Lower leg skin (tissue), 4 donors: ENCODE measurements at regions not wholly inside any gene's neighbourhood (a gene's known extent, or its start where the extent isn't known, plus 50 kb on each side); places are given as distances from the start of the nearest gene placed in this dataset.

Source experiments
- DNase-seq, 2 donors: peaks; one replicate each; pipeline ENCODE4 v3.0.0-alpha.2; 2019; ENCODE audit warnings: low spot score in 2 of 2
- H3K4me3 ChIP-seq: fragments of 200-600 bp; sonication (generic); 2 replicates; pipeline ENCODE4 v1.5.1; 2017; ENCODE audit warnings: mild to moderate bottlenecking, low read depth; ENCODE audit not compliant: poor library complexity, severe bottlenecking
- POLR2A ChIP-seq, 2 donors: fragments of 450-650 bp; IDR thresholded peaks; one replicate each; pipeline ENCODE4 v1.6.1; 2016 to 2017; ENCODE audit warnings: antibody characterized with exemption in 2 of 2, mild to moderate bottlenecking in 1 of 2, moderate library complexity in 1 of 2
- WGBS, 2 donors: methylation state at CpG; one replicate each; pipeline ENCODE4 v1.1.5; 2018; 5-methylcytosine and 5-hydroxymethylcytosine counted together
- intact Hi-C: fragments of 100-400 bp; cut with DNase I; formaldehyde crosslinking; loops from one replicate; pipeline ENCODE4 v1.15.0; 2023; ENCODE audit warnings: low total_unique reads
- TF ChIP-seq, protein P1 (sequence below), 3 donors: fragments of 450-650 bp; IDR thresholded peaks; one replicate each; pipeline ENCODE4 v1.5.1; 2016; ENCODE audit warnings: antibody characterized with exemption in 3 of 3, mild to moderate bottlenecking in 3 of 3, moderate library complexity in 2 of 3

DNA sequence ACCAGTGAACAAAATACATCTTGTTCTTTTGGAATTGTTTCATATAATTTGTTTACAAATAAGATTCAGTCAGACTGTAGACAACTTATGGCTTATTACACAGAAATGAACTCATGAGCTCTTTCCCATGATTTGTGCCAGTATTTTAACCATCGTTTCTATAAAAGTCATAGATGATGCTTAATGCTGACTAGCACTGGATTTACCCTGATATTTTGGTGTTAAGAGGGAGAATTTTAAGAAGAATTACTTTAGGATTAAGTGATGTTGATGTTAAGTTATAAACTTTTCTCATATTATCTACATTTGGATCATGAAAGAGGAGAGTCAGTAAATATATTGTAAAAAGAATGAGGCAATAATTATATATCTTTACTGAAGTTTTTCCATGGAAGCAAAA is 162.7 kb downstream of the POSTN start:
- no peak overlapping the region for H3K4me3 ChIP-seq
- intact Hi-C loops, result no loop called here
- 40 to 56% methylated on average over 1 of the region's 1 CpG for WGBS, 2 donors
- DNase-seq, result no peak
- no peak for TF ChIP-seq POLR2A (IDR thresholded peaks at IDR 0.05)
- TF ChIP-seq, protein P1, sequence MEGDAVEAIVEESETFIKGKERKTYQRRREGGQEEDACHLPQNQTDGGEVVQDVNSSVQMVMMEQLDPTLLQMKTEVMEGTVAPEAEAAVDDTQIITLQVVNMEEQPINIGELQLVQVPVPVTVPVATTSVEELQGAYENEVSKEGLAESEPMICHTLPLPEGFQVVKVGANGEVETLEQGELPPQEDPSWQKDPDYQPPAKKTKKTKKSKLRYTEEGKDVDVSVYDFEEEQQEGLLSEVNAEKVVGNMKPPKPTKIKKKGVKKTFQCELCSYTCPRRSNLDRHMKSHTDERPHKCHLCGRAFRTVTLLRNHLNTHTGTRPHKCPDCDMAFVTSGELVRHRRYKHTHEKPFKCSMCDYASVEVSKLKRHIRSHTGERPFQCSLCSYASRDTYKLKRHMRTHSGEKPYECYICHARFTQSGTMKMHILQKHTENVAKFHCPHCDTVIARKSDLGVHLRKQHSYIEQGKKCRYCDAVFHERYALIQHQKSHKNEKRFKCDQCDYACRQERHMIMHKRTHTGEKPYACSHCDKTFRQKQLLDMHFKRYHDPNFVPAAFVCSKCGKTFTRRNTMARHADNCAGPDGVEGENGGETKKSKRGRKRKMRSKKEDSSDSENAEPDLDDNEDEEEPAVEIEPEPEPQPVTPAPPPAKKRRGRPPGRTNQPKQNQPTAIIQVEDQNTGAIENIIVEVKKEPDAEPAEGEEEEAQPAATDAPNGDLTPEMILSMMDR (IDR thresholded peaks at IDR 0.05), result no peak

DNA sequence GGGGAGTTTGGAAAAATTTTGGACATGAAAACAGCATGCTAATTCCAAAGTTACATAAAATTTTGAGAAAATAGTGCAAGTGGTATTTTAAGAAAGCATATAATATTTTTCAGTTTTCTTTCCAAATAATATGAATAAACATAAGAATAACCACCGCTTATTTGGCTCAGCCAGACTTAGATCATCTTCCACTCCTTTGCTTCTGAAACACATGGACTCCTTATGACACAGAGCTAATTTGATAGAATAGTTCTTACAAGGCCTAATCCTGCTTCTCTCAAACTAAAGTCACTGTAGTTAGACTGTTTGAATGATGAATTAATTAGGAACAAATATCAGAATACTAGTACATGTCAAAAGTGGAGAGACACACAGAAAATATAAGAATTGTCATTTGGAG is 165.5 kb downstream of the POSTN start:
- no peak for TF ChIP-seq POLR2A (IDR thresholded peaks at IDR 0.05)
- TF ChIP-seq, protein P1 (IDR thresholded peaks at IDR 0.05), result no peak
- intact Hi-C loops, result no loop called here
- H3K4me3 ChIP-seq, result no peak overlapping the region
- WGBS, 2 donors, result 60 to 75% methylated on average over 1 of the region's 1 CpG
- DNase-seq, result no peak

DNA sequence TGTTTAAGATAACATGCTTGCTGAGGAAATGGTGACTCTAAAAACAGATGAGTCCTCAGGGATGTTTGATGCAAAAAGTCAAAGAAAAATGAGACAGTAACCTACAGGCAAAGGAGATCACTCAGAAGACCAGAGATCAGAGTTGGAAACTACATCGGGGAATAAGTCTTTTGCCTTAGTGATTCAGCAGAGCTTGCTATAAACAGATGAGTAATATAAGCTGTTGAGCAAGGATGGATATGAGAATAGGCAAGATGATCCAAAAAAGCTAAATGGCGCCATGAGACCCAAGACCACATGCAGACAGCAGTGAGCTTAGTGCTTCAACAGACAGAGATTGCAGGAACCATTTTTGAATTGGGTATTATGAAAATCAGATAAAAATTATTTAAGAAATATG is 168.6 kb downstream of the POSTN start:
- H3K4me3 ChIP-seq, result no peak overlapping the region
- no peak for DNase-seq
- intact Hi-C loops, result no loop called here
- no peak for TF ChIP-seq POLR2A (IDR thresholded peaks at IDR 0.05)
- TF ChIP-seq, protein P1 (IDR thresholded peaks at IDR 0.05), result no peak
- WGBS, 2 donors, result 74 to 80% methylated on average over 2 of the region's 2 CpGs

DNA sequence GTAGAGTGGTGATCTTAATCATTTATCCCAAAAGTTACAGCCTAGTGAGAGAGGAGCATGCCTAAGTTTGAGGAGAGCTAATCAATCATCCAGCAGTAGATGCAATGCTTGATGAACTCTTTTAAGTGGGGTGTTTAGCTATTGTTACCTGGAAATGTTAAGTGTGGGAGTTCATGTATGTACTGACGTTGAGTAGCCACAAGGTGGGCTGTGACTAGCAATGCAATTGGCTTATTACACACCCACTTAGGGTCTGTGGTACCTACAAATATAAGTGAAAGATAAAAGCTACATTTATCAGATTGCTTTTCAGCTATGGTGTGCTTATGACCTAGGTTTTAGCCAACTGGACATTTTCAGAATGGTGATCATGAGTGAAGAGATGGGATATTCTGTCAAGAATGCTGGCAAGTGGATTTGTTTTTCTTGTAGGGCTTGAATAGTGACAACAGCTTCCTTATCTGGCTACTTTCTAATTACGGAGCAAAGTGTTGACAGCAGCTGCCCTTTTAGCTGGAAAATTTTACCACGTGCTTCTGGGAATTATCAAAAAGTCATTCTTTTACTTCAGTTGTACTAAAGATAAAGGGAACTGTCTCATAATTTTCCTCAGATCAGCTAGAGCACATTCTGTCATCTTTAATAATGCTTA is 170.6 kb downstream of the POSTN start:
- no peak overlapping the region for H3K4me3 ChIP-seq
- intact Hi-C loops, result no loop called here
- 58% methylated on average over 3 of the region's 3 CpGs for WGBS, 2 donors
- TF ChIP-seq POLR2A (IDR thresholded peaks at IDR 0.05), result no peak
- TF ChIP-seq, protein P1 (IDR thresholded peaks at IDR 0.05), result no peak
- no peak for DNase-seq

DNA sequence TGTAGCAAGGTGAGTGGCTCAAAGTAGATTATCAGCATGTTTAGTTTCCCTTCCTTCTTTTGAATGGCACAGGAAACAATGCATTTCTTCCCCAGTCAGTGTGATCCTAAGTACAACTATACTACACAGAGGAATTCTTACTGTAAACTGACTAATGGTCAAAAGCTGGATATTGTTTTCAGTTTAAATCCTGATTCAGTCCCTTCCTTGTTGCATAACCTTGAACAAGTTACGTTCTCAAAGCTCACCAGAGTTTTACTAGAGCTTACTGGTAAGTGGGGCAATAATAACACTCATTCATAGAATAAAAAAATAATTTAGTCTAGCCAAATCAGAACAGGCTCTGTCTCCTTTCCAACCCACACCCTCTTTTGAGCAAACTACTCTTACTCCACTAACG is 180.1 kb downstream of the POSTN start:
- intact Hi-C loops, result no loop called here
- no peak overlapping the region for H3K4me3 ChIP-seq
- DNase-seq, result no peak
- TF ChIP-seq, protein P1 (IDR thresholded peaks at IDR 0.05), result no peak
- no peak for TF ChIP-seq POLR2A (IDR thresholded peaks at IDR 0.05)
- WGBS, 2 donors, result 30 to 32% methylated on average over 2 of the region's 2 CpGs

DNA sequence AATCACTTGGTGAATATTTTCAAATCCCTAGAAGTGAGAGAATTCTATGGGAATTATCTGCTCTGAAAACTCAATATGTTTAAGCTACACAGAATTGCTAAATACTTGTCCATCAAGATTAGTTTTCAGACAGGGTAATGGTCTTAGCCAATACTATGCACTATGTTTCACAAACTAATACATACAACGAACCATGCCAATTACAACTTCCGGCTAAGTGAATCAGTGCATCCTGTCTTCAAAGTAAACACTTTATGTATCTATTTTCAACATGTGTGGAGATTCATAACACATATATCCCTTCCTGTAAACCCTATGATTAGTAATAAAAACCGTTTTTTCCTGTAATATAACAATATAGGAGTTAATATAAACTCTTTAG is 181.5 kb downstream of the POSTN start:
- DNase-seq, result no peak
- intact Hi-C loops, result no loop called here
- WGBS, 2 donors, result 70 to 78% methylated on average over 3 of the region's 3 CpGs
- no peak for TF ChIP-seq POLR2A (IDR thresholded peaks at IDR 0.05)
- TF ChIP-seq, protein P1 (IDR thresholded peaks at IDR 0.05), result no peak
- H3K4me3 ChIP-seq, result no peak overlapping the region
